Daoy (cell line): ENCODE measurements at regions not wholly inside any gene's neighbourhood (a gene's known extent, or its start where the extent isn't known, plus 50 kb on each side); places are given as distances from the start of the nearest gene placed in this dataset.
"Not testable (repeated sequence)": the region's sequence is repeated elsewhere in the genome, so short reads cannot be mapped to it uniquely, and the experiment has no call there.

Experiments
- DNase-seq: peaks from one replicate; pipeline ENCODE4 v3.0.0-alpha.2; 2015; ENCODE audit warnings: low read depth

DNA sequence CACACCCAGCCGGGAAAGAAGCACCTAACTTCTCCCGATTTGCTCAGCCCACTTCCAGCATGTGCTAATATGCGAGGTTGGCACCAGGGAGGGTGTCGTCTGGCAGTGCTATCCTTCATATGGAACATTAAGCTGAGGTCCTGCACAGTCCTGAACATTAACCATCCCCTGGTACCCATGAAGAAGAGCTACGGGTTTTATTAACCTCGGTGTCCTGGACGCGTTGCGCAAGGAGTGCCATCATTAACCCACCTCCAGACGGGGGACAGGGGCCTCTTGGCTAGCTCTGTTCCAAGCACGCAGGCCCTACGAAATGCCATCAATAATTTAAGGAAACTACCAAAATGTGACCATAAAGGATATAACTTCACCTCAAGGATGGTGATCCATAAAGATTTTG is 193.5 kb downstream of the MAF start:
- no peak for DNase-seq

DNA sequence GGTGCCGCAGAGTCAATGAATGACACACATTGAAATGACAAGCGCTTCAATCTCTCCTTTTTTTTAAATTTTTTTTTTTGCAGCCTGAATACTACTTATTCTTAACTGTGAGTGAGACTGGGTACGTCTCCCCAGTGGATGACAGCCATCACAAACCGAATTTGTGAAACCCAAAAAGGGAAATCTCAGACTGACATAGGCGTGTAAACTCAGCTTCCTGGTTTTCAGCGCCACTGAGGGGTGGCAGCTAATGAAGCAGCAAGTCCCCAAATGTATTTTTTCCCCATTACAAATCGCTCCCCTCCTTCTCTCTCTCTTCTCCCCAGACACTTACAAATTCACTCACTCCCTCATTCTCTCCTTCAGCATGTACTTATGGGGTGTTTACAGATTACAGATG is 196.0 kb downstream of the MAF start:
- no peak for DNase-seq

DNA sequence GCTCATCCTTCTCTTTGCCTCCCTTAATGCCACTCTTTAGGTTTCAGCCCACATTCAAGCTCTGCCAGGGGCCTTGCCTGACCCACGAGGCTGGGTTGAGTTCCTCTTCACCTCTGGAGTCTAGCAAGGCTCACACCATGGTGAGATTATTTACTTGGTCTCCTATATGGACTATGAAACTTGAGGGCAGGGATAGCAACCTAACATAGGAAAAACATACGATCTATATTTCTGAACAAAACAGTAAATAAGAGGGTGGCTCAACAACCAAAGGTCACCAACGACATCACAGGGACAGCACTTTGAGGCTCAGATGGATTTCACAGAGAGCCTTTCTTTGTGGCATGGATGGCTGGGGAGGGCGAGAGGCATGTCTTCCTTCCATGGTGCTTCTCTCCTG is 197.0 kb downstream of the MAF start:
- DNase-seq: no peak

DNA sequence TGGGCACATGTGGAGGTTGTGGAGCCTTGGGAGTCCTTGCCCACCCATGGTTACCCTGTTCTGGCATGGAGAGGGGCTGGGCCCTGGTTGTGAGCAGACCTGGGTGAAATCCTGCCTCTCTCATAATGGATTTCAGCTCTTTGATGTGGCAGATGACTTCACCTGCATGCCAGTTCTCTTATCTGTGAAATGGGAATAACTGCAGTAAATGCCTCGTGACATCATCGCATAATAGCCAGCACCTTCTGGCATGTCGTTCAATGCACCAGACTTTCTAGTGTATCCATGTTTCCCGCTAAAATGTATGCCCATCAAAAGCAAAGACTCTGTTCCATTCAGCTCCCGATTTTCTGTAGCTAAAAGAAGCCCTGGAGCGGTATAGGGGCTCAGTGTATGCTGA is 197.6 kb downstream of the MAF start:
- DNase-seq: no peak

DNA sequence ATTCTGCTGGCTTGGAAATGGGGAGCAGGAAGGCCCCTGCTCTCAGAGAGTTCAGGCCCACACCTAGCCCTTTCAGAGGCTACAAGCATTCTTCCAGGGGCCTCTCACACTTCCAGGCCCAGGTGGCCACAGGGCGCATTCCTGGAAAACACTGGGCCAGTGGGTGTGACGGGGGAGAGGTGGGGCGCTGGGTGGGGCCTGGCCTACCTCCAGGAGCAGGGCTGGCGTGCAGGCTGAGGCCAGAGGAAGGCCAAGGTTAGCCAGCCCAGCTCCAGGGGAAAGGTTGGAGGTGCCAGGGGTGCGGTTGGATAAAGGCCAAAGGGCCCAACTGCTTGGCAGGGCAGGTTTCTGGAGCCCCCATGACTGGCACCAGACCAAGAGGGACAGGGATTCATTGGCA is 198.2 kb downstream of the MAF start:
- peak; percentile 23 for DNase-seq

- DNase-seq: no peak
These were observed 198.8 kb downstream of the MAF start for GRCh38 chr16:79401782-79402181.

DNA sequence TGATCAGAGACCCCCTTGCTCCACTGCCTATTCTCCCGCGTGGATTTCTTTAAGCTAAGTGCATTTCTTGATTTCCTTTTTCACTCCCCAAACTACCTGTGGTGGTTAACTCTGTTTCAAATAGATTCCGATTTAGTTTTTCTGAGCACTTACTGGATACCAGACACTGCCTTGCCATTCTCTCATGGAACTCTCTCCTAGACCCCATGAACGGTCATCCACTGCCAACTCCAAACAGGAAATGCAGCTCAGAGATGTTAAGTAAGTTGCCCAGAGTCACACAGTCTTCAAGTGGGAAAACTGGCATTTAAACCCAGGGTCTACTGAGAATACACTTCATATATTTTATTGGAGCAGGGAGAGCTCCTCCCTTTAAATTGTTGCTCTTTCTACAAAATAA is 199.4 kb downstream of the MAF start:
- DNase-seq: no peak

- no peak for DNase-seq
These were observed 199.9 kb downstream of the MAF start for GRCh38 chr16:79400462-79401149.

DNA sequence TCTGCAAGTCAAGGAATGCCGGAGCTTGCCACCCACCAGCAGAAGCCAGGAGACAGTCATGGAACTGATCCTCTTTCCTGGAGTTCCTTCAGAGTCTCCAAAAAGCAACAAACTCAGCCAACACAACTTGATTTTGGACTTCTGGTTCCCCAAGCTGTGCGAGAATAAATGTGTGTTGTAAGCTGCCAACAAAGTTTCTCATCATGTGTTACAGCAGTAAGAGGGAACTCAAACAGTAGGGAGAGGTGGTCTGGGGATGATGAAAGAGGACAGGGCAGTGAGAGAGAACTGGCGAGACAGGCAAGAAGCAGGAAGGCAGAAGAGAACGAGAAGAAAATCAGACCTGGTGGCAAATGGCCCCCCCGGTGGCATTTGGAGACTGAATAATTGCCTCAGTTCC is 204.9 kb downstream of the MAF start:
- no peak for DNase-seq

GRCh38 chr16:79394206-79394605 is 206.3 kb downstream of the MAF start:
- DNase-seq: no peak

DNA sequence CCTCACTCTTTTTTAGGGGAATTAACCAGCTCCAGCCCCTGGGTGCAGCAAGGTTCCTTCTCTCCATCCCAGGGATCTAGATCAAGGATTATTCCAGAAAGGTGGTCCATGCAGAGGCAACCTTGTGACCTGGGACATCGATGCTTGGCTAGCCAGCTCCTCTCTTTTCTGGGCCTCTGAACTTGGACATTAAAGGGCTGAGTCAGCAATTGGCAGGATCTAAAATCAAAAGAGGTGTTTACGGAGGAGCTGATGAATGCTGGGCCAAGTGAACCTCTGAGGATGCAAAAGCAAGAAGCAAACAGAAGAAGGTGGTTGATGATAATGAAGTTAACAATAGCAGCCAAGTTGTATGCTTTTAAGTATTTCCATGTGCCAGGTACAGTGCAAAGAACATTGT is 207.0 kb downstream of the MAF start:
- DNase-seq: no peak

DNA sequence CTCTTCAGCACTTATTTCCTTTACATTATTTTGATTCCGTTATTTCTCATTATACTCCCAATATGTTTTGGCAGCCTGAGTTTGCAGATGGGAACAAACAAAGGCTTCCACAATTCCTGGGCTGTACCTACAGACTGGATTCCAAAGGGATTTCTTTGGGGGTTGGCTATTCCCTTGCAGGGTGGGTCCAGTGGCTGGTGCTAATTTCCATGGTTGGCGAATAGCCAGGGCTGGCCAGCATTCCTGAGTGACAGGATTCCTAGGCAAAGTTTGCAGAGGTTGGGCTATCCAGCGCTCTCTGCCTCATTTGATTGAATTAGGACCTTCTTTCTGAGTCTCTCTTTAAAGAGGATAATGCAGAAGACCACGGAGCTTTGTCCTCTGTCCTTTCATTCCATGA is 207.4 kb downstream of the MAF start:
- no peak for DNase-seq

- DNase-seq: no peak
These were observed 208.5 kb downstream of the MAF start for GRCh38 chr16:79392081-79392480.

GRCh38 chr16:79391395-79391794 is 209.1 kb downstream of the MAF start:
- DNase-seq: no peak

GRCh38 chr16:79390481-79391051 is 210.0 kb downstream of the MAF start:
- DNase-seq: no peak

DNA sequence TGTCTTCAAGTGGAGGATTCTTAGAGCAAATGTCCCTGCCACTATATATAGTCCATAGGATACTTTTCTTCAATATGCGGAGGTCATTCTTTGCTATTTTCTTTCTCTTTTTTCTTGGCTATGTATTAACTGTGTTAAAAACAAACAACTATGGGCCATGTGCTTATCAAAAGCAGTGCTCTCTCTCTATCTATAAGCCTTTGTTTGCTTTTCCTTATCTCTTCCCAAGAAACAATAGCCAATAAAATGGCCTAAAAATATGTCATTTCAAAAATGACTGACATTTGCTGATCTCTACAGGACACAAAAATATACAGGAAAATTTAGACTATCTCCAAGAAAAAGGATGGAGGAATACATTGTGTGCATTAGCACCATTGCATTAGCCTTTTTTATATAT is 212.1 kb downstream of the MAF start:
- no peak for DNase-seq

GRCh38 chr16:79386299-79386698 is 214.2 kb downstream of the MAF start:
- no peak for DNase-seq

- DNase-seq: no peak
These were observed 218.9 kb downstream of the MAF start for GRCh38 chr16:79381603-79382042.

- no peak for DNase-seq
These were observed 219.4 kb downstream of the MAF start for GRCh38 chr16:79380995-79381602.

GRCh38 chr16:79379095-79379494 is 221.4 kb downstream of the MAF start:
- DNase-seq: peak; percentile 9

DNA sequence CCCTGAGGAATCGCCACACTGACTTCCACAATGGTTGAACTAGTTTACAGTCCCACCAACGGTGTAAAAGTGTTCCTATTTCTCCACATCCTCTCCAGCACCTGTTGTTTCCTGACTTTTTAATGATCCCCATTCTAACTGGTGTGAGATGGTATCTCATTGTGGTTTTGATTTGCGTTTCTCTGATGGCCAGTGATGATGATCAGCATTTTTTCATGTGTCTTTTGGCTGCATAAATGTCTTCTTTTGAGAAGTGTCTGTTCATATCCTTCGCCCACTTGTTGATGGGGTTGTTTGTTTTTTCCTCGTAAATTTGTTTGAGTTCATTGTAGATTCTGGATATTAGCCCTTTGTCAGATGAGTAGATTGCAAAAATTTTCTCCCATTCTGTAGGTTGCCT is 223.5 kb downstream of the MAF start:
- DNase-seq: not testable (repeated sequence)

DNA sequence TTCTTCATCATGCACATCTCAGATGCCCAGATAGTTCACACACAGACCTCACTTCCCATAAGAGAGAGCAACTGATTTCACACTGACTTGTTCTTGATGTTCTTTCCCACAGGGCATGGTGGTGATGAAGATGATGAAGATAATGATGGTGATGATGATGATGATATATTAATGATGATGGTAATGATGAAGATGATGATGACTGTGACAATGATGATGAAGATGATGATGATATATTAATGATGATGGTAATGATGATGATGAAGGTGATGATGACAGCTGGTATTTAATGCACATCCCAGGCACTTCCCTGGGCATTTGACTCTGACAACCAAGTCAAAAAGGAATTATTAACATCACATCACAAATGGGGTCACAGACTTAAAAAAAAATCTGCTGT is 225.2 kb downstream of the MAF start:
- DNase-seq: no peak

DNA sequence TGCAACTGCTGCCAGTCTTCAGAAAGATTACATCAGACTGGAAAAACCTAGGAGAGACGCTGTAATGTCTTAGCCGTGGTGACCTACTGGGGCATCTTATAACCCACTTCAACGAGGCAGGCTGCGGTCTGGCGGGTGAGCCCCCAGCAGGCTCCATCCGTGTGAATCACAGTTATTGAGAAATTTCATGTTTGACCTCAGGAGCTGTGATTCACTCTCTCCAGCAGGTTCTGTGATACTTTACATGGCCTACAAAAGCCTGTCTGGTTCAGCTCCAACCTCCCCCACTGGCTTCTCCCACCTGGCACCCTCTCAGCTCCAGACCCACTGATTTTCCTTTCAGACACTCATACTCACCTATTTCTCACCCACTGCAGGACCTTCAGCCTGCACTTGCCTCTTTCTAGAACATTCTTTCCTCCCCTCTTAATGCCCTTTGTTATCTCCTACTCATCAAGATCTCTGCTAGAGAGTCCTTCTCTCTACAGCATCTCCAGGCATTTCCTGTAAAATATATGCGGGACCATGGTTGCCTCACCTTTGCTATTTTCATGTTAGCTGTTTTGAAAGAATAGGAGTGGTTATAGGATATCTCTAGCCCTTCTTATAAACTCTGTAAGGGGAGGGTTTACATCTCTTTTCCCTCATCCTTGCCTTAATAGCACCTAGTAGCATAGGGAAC is 227.9 kb downstream of the MAF start:
- DNase-seq: peak; percentile 93
